NB4 (cell line): ENCODE measurements at regions not wholly inside any gene's neighbourhood (a gene's known extent, or its start where the extent isn't known, plus 50 kb on each side); places are given as distances from the start of the nearest gene placed in this dataset.

Experiments used
- POLR2A ChIP-seq: IDR thresholded peaks from 2 replicates; pipeline ENCODE4 v1.6.1; 2011; ENCODE audit warnings: mild to moderate bottlenecking; ENCODE audit not compliant: insufficient read length; ENCODE audit errors: extremely low read depth
- TF ChIP-seq, protein P1 (sequence below): IDR thresholded peaks from one replicate; pipeline ENCODE4 v1.5.1; 2012; ENCODE audit warnings: low read depth, low read length

DNA sequence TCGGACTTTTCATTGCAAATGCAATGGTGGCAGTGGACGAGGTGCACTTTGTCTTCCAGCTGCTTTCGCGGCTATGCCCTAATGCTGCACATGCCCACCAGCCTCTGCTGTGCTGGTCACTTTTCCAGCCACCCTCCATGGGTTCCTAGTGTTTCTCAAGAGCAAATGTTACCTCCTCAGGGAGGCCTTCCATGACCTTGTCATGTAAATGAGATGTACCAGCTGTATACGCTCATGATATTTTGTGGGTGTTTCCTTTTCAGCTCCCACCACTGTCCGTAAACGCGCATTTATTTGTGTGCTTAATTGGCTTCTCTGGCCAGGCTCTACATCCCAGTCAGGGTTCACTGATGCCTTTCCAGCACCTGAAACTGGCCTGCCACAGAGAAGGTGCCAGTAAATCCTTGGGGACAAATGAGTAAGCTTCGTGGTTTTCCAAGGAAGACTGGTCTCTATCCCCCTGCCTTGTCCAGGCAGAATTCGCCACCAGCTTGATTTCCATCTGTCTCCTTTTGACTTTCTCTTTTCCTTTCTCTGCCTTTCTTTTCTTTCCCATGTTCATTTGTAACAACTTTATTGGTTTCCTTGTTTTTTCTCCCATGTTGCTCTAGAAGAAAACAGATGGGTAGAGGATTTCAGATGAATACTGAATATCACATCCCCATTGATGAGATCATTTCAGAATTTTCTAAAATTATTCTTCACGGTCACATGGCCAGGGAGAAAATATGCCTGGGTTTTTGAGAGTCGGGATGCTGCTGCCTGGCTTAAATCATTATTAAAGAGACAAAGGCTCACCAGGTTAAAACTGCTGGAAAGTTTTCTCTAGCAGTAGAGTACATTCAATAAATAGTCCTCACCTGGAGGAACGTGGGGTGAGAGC, 82.5 kb downstream of the CHST2 start:
- TF ChIP-seq, protein P1, sequence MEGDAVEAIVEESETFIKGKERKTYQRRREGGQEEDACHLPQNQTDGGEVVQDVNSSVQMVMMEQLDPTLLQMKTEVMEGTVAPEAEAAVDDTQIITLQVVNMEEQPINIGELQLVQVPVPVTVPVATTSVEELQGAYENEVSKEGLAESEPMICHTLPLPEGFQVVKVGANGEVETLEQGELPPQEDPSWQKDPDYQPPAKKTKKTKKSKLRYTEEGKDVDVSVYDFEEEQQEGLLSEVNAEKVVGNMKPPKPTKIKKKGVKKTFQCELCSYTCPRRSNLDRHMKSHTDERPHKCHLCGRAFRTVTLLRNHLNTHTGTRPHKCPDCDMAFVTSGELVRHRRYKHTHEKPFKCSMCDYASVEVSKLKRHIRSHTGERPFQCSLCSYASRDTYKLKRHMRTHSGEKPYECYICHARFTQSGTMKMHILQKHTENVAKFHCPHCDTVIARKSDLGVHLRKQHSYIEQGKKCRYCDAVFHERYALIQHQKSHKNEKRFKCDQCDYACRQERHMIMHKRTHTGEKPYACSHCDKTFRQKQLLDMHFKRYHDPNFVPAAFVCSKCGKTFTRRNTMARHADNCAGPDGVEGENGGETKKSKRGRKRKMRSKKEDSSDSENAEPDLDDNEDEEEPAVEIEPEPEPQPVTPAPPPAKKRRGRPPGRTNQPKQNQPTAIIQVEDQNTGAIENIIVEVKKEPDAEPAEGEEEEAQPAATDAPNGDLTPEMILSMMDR = no peak
- no peak for TF ChIP-seq POLR2A
